Kidney epithelial cell (primary cell): ENCODE measurements at regions not wholly inside any gene's neighbourhood (a gene's known extent, or its start where the extent isn't known, plus 50 kb on each side); places are given as distances from the start of the nearest gene placed in this dataset.

Source experiments
- DNase-seq: peaks from one replicate; pipeline ENCODE4 v3.0.0-alpha.2; 2010; ENCODE audit warnings: low read depth
- H3K27me3 ChIP-seq: 2 replicates; pipeline ENCODE4 v1.6.0; 2011; ENCODE audit warnings: low read length; ENCODE audit not compliant: control insufficient read depth, insufficient read depth
- H3K36me3 ChIP-seq: 2 replicates; pipeline ENCODE4 v1.5.1; 2011; ENCODE audit warnings: low read length; ENCODE audit not compliant: control insufficient read depth, insufficient read depth
- H3K4me3 ChIP-seq: 2 replicates; pipeline ENCODE4 v1.5.1; 2011; ENCODE audit warnings: low read depth, mild to moderate bottlenecking, control low read depth, low read length
- CTCF ChIP-seq: IDR thresholded peaks from 2 replicates; pipeline ENCODE4 v1.5.1; 2011; ENCODE audit warnings: mild to moderate bottlenecking, moderate library complexity, low read length, control low read depth, inconsistent platforms; ENCODE audit not compliant: insufficient read depth, poor library complexity, severe bottlenecking

GRCh38 chr13:88919970-88920628 is 1248.9 kb downstream of the SLITRK5 start:
- no peak for DNase-seq
- no peak overlapping the region for H3K4me3 ChIP-seq
- H3K36me3 ChIP-seq: no peaks in the 10 kb centered on the region
- no peaks in the 10 kb centered on the region for H3K27me3 ChIP-seq
- no peak for TF ChIP-seq CTCF

DNA sequence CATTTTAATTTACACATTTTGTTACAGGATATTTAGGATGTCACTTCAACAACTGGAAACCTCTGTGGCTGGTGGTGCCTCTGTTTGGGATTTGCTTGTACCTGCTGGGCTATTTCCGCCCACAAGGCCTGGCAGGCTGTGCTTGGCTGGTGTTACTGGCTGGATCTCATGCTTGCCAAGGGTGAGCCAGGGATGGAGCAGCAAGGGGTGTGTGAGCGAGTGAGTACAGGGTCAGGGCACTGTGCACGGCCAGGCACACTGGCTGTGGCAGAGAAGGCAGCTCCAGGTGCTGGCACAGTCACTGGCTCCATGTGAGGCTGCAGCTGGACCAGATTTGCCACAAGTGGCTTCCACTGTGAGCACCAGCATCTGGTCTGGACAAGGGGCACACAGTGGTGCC is 1254.8 kb downstream of the SLITRK5 start:
- TF ChIP-seq CTCF: no peak
- H3K36me3 ChIP-seq: no peaks in the 10 kb centered on the region
- no peaks in the 10 kb centered on the region for H3K27me3 ChIP-seq
- H3K4me3 ChIP-seq: no peak overlapping the region
- DNase-seq: no peak

DNA sequence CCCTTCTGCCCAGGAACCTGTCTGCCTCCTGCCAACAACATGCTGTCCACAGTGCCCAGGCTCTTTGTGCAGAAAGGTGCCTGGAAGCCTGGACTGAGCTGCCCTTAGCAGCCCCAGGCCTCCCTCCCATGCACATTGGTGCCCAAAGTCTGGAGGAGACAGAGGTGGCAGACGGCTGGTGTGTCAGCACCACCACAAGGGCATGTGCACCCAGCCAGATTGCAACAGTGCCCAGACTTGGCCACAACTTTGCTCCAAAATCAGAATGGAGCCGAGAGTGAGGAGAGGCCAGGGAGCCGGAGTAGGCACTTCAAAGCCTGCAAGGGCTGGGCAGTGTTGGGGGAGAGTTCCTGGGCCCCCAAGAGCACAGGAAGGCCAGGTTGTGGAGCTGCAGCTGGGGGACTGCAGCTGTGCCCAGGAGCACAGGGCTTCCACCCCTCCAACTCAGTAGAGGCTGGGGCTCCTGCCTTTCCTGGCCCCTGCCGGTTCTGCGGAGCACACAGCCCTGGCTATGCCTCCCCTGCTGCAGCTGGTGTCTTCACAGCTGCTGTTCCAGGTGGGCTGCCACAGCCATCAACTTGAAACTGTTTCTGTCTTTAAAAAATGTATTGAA is 1255.8 kb downstream of the SLITRK5 start:
- no peak overlapping the region for H3K4me3 ChIP-seq
- no peaks in the 10 kb centered on the region for H3K36me3 ChIP-seq
- no peak for TF ChIP-seq CTCF
- no peaks in the 10 kb centered on the region for H3K27me3 ChIP-seq
- DNase-seq: no peak

- no peak for DNase-seq
- Histone ChIP-seq H3K36me3 (no peaks in the 10 kb centered on the region), H3K27me3 (no peaks in the 10 kb centered on the region), H3K4me3 (no peak overlapping the region)
- TF ChIP-seq CTCF: no peak
Observed at GRCh38 chr13:88932950-88933349, 1261.8 kb downstream of the SLITRK5 start.

DNA sequence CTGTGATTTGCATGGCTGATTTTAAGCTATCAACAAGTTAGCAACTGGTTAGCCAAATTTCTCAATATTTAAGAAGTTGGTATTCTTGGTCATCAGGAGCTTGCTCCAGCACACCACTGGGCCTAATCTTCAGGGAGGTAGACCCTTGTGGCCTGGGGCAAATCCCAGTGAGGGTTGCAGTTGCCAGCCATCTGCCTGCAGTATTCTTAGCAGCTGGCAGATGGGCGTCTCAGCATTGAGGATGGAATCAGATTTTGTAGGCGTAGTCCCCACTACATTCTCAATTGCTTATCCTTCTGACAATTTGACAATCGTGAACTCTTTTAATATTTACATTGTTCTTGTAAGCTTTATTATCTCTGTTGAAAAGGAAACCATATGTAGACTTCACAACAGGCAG is 1266.2 kb downstream of the SLITRK5 start:
- Histone ChIP-seq H3K27me3 (no peaks in the 10 kb centered on the region), H3K4me3 (no peak overlapping the region), H3K36me3 (no peaks in the 10 kb centered on the region)
- no peak for TF ChIP-seq CTCF
- no peak for DNase-seq

DNA sequence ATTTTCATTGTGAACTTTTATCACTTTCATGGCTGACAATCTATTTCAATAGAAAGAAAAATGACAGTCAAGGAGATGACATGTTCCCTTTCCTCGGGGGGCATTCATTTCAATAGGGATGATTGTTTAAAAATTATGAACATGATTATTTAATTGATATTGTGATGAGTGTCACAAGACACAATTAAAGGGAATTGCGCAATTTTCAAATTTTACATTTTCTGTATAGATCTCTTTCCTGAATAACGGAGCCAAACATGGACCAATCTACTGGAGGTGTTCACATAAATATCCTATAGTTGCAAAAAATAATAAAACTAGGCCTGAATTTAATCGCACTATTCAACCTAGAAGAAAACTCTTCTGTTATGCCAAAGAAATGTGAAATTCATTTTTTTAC is 1274.6 kb downstream of the SLITRK5 start:
- Histone ChIP-seq H3K27me3 (no peaks in the 10 kb centered on the region), H3K36me3 (no peaks in the 10 kb centered on the region), H3K4me3 (no peak overlapping the region)
- DNase-seq: no peak
- TF ChIP-seq CTCF: no peak
